GM18519 (cell line): ENCODE measurements at regions not wholly inside any gene's neighbourhood (a gene's known extent, or its start where the extent isn't known, plus 50 kb on each side); places are given as distances from the start of the nearest gene placed in this dataset.

Experiments used
- ATAC-seq: cut with Tn5 transposase; IDR thresholded peaks from one replicate; pipeline ENCODE4 v1.9.1; 2021; ENCODE audit warnings: mild to moderate bottlenecking, moderate library complexity; ENCODE audit not compliant: unreplicated experiment, low FRiP score

DNA sequence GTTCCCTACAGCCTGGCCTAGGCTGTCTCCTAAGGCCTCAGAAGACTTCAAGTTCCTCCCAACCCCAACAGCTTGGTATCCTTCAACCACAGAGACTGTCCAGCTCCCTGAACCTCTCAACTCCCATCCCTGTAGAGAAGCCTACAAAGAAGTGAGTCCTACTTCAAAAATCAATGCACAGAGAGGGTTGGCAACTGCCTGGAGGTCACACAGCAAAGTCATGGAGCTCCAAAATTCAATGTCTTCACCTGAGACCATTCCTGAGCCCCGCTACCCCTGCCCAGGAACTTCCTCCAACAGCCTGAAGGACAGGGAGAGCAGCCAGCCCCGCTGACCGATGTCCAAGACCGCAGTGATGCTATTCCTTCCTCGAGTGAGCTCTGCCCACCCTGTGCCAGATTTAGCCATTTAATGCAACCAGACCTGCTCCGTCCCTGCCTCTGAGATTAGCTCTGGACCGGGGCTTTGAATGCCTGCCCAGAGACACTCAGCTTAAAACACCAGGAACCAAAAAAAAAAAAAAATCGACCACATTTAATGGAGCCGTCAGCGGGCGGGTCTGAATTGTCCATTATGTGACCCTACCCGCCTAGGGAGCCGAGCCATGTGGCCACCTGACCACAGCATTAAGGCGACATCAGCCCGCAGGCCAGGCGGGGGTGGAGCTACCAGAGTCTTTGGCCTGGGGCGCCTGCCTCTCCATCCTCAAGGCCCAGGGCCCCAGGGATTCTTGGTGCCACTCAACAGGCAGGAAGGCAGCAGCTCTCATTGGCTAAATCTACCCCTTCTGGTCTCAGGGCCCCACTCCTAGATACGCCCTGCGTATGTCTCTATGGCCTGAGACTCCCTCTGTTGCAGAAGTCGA, 148.6 kb downstream of the SYF2 start:
- ATAC-seq: no peak

DNA sequence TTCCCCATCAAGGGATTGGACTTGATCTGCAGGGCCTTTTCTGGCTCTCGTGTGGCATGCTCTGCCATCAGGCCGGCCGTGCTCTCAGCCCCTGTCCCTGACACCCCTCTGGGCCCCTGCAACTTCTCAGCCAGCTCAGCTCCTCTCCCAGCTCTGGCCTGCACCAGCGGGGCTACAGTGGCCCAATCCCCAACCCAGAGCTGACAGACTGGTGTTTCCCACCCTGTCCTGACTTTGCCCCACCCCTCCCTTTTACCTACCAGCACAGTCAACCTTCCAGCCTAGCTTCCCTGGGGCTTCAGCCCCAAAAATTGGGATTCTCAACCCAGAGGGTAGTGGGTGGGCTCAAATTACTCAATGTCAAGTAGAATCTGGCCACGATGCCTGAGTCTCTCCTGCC, 149.3 kb downstream of the SYF2 start:
- no peak for ATAC-seq

DNA sequence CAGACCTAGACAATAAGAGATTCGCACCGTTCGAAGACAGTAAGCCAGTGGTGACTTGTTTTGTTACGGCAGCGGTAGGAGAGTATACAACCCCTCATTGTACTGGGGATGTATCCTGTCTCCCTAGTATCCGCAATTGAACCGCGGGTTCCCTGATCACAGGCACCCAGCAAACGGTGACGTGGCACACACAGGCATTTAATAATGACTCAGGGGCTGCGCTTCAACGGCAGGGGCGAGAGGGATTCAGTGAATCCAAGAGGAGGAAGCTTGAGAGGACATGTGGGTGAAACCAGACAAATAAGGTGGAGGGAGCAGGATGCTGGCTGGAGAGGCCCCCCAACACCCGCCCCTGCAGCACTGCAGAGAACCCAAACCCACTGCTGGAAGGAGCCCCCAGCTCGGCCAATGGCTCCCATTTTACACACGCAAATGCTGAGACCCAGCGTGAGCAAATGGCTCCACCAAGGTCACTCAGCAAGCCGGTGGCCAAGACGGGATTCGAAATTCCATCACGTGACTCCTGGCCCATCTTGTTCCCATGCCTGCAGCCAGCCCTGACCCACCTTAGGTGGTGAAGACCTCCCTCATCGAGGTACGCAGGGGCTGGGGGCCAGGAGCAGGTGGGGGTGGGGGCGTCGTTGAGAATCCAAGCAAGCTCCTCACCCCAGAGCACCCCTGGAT, 149.9 kb downstream of the SYF2 start:
- no peak for ATAC-seq

DNA sequence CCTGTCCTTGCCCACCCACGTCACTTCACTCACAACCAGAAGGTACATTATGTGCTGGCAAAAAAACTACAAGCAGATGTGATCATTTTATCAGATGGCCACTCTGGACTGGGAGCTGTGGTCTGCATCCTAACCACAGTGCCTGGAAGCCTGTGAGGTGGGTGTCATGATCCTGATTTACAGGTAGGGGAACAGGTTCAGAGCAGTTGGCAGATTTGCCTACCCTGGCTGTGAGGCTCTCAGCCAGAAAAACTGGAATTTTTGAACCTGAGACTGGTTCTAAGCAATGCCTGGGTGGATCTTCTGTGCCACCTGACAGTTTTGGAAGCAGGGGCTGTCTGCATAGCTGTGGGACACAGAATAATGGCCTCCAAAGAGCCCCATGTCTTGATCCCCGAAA, 150.8 kb downstream of the SYF2 start:
- ATAC-seq: no peak

DNA sequence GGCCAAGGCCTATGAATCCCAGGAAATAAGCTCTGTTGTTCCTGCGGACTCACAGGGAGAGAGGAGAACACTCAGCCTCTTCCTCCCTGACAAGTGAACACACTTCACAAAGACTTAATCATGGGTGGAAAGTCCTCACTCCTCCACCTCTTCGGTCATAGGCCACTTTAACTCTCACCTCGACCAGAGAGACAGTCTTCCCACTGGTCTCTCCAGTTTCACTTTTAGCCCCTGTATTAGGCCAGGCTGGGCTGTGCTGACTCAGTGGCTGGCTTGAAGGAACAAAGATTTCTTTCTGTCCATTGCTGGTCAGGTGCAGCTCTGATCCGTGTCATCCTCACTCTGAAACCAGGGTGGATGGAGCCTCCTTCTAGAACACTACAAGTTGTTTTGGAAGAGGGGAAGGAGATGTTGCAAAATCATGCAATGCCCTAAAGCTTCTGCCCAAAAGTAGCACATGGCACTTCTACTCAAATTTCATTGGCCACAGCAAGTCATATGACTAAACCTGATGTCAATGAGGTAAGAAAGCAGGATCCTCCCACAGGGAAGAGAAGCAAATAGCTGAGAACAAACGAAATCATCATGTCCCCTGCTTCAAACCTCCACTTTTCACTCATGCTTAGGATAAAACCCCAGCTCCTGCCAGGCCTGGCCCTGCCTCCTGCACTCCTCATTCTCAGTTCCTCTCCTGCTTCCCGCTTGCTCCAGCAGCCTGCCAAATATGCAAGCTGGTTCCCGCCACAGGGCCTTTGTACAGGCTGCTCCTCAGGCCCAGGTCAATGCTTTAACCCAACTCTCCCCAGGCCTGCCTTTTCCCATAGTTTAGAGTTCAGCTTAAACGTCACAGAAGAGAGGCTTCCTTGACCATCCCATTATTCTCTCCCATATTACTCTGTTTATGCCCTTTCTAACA, 150.5 kb upstream of the RUNX3 start:
- no peak for ATAC-seq

DNA sequence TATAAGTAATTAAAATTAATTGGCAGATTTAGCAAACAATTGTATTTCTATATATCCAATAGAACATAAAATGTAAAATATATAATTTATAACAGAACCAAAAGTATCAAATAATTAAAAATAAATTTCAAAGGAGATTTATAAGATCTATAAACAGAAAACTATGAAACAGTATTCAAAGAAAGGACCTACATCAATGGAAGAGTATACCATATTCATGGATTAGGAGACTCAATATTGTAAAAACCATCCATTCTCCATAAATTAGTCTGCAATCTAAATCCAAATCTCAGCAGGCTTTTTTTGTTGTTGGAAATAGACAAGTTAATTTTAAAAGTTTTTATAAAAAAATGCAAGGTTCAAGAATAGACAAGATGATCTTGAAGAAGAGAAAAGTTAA, 149.0 kb upstream of the RUNX3 start:
- no peak for ATAC-seq

DNA sequence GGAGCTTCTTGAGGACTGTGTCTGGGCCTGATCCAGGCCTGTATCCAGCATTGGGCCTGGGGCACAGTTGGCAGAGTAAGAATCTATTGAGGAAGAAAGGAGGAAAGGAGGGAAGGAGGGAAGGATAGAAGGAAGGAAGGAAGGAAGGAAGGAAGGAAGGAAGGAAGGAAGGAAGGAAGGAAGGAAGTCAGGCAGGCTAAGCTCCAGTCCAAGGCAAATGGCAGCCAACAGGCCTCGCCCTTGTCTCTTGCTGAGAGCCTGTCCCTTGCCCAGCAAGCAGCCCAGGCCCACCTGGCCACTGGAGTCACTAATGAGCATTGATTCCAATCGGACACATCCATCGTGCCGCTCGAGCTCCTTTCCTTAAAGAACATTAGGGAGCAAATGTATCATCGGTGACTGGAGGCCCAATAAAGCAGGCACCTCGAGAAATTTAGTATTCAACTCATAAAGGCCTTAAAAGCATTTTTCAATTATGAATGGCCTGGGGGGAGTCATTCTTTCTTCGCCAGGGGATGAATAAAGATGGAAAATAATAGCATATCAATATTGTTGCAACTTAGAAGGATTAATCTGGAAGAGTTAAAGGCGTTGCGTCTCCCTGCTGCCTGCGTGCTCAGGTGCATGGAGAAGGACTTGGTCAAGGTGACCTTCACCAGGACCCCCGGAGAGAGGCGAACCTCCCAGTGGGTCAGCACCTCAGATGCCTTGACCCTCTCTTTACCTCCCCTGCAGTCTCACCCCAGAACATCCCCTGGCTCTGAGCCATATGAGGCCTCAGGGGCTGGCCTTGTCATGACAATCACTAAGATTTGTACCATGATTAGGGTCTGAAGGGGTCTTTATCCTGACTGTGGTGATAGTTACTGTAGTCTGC, 144.5 kb upstream of the RUNX3 start:
- ATAC-seq: no peak

DNA sequence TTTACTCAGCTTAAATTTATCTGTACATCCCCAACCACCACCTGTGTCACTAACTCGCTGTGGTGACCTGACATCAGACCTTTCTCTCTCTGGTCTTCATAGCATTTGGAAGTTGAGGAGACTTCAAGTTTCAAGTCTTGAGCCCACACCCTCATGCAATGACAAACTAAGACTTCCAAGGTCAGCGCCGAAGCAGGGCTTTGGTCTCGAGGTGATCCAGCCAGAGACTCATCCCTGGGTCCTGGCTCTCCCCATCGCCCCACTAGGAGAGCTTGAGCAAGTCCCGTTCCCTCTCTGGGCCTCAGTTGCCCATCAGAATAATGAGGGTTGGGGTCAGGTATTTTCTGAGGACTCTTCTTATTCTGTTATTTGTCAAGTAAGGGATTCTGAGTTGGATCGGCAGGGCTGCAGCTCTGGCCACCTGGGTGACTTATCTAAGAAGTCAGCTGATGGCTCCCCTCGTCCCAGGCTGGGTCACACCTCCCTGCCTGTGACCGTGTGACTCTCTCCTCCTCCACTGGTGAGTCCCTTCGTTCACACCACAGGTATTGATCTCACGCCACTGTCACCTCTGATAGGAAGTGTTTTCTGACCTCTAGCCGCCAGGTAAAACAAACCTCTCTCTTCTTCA, 143.7 kb upstream of the RUNX3 start:
- no peak for ATAC-seq

DNA sequence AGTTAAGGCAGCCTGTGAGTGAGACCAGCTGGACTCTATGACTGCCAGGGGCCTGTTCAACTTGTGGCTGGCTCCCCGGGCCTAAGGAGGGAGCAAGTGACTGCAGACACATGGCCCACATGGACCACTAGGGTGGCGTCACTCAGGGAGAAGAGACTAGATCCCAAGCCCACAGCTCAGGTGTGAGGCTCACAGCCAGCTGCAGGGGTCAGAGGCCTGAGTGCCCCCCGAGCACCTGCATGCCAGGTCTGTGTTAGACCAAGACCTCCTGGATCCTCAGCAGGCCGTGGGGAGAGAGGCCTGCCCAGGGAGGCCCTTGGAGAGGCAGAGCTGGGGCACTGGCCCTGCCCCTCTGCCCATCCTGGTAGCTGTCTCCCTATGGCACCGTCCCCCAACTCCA, 142.4 kb upstream of the RUNX3 start:
- ATAC-seq: no peak

DNA sequence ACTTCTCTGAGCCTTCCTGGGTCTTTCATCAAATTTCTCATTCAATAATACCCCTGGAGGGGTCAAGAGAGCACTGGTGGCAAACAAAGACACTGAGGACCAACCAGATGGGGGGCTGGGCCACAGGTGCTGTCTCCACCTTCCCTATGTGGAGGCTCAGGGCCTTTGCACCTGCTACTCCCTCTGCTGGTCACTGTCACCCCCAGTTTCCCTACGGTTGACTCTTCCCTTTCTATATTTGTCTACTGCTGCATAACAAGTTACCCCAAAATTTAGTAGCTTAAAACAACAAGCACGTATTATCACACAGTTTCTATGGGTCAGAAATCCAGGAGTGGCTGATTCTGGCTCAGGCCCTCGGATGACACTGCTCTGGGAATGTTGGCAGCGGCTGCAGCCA, 138.8 kb upstream of the RUNX3 start:
- no peak for ATAC-seq

DNA sequence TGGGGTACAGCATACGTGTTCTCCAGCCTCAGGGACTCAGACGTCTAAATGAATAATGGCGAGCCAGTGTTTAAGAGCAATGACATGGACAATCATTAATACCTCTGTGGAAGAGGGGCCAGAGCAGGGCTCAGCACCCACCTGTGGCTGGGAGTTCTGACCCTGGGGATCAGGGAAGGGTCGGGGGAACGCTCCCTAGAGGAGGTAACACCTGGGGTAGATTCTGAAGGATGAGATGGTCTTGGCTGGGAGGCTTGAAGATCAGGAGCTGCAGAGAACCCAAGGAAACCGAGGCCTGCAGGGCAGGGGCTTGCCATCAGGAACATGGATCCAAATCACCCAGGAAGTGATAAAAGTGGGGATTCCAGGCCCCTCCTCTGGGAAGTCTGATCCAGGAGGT, 138.2 kb upstream of the RUNX3 start:
- ATAC-seq: no peak

DNA sequence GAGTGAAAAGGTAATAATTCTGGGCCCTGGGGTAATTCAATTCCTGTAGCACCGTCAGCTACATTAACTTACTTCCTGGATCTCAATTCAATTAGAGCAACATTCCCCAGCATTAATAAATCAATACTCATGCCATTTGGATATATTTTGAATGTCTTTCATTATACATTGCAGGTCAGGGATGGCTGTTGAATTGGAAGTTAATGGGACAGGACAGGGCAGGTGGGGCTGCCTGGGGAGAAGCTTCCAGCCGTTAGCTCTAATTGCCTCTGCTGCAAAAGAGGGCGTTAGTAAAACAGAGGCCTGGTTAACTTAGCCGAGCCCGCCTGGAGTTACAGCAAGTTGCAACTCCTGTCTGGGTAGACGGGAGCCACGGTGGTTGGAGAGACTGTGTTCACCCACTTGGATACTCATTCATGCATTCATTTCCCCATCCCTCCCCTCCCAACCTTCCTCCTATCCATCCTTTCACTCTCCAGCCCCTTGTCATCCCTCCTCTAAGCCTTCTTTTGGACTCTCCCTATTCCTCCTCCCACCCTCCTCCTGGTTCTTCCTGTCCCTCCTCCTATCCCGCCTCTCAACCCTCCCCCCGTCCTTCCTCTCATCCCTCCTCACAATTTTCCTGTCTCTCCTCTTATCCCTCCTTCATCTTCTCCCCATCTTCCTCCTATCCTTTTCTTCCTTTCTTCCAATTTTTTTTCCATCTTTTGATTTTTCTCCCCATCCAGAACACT, 137.6 kb upstream of the RUNX3 start:
- ATAC-seq: no peak

DNA sequence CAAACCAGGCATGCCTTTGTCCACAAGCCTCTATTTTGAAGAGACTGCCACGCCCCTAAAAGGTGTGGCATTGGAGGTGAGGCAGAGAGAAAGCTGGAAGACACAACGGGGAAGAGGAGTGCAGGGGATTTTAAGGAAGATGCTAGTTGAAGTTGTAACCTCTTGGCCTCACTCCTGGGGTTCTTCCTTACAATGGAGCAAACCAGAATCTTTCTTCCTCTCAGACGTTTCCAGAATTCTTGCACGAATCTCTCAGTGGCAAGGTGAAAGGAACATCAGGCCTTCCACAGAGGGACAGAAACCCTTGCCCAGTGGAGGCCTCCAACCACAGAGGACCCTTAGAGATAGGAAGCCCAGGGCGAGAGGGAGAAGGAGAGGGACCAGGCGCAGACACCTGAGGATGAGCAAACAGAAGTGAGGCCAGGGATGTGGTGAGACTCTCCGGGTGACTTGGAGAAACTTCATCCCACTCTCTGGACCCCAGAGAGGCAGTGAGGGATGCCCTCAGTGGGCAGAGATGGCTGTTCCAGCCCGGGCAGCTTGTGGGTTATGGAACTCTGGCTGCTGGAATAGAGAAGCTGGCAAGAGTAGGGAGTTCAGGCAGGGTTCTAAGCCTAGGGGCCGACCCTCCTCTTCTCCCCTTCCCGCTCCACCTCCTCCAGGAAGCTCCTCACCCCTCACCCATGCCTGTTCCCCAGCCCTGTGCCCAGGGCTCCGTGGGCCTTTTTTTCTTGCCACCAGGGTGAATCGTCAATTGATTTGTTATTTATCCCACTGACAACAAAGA, 136.8 kb upstream of the RUNX3 start:
- ATAC-seq: no peak

DNA sequence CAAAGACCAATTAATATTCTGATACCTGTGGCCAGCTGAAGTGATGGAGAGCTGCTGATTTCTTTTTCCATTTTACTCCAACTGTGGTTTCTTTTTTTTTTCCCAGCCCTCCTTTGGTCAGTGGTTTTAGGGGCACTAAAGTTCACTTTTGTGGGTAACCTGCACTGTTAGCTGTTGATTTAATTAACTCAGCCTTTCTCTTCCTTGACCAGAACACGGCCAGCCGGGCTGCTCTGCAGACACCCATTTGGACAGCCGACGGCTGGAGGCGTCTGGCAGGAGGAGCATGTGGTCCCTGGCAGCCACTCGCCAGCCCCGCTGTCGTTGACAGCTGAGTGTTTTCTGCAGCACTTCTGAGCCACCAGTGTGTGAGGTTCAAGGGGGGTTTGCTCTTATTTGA, 136.2 kb upstream of the RUNX3 start:
- no peak for ATAC-seq

DNA sequence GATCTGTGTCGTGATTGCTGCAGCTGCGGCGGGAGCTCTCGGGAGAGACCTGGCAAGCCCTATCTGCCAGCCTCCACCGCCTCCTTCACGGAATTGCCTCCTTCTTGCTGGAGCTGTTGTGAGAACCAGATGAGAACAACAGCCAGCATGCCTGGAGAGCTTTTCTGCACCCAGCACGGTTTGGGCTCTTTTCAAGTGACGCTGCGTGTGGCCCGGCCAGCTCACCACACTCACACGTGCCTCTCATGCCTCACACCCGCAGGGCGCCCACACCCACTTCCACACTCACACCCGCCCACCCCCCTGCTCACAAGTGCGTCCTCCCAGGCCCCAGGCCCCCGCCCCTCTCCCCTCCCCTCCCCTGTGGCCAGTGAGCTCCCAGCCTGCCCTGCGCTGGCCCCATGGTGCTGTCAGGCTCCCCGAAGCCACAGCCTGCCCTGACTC, 135.7 kb upstream of the RUNX3 start:
- ATAC-seq: no peak

DNA sequence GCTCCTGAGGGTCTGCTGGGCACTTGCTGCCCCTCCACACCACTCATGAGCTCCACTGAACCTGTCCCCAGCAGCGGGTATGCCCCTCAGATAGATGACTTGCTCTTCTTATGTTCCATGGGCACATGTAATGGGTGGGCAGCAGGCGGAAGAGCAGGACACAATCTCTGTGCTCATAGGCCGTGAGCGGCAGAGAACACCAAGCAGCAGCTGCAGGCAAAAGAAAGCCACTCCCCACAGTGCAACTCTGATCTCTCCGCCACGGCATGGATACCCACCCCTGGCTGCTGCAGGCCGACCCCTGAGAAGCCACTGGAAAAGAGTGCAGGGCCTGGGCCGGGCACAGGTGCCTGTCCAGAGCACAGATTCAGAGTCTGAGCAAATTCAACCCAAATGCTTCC, 135.2 kb upstream of the RUNX3 start:
- ATAC-seq: no peak

DNA sequence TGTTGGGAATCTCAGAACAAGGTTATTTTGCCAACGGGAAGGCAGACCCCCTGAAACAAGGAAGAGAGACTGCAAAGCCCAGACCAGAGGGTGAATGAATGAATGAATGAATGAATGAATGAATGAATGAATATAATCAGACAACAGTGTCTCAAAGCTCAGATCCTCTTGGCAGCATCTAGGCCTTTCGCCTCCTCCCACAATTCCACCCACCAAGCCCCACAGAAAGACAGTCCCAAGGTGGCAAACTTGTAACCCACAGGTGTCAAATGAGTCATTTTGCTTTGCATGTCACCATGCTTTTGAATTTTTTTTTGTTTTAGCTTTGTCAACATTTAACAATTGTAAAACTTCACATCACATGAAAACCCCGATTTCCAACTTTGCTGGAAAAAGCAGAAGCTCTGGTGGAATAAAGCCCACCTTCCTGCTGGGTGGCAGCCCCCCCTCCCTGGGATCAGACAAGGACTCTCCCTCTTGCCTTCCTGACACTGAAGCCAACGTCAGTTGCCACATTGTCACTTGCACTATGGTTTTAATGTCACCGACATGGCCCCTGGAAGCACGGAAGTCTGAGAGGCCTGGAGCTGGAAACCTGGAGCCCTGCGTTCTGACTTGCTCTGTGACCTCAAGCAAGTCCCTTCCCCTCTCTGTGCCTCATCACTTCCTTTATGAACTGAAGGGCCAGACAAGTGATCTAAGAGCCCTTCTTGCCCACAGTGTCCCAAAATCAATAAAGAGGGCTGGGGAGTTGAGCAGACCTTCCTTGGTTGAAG, 134.6 kb upstream of the RUNX3 start:
- ATAC-seq: no peak
